ENCODE measurements at regions not wholly inside any gene's neighbourhood (a gene's known extent, or its start where the extent isn't known, plus 50 kb on each side); places are given as distances from the start of the nearest gene placed in this dataset.

GRCh38 chr3:18481946-18482548 is 56.9 kb upstream of the SATB1 start:
- TF ChIP-seq CTCF (IDR thresholded peaks at IDR 0.05; ENCODE audit: low read length), result no peak
- no peak for TF ChIP-seq EZH2 (IDR thresholded peaks at IDR 0.05; ENCODE audit: borderline replicate concordance, low read length)
